HG02885 (cell line): ENCODE measurements at regions not wholly inside any gene's neighbourhood (a gene's known extent, or its start where the extent isn't known, plus 50 kb on each side); places are given as distances from the start of the nearest gene placed in this dataset.

Experiments used
- ATAC-seq: cut with Tn5 transposase; IDR thresholded peaks from one replicate; pipeline ENCODE4 v1.9.1; 2021; ENCODE audit warnings: mild to moderate bottlenecking; ENCODE audit not compliant: unreplicated experiment, poor library complexity

- no peak for ATAC-seq
These were observed 1237.9 kb downstream of the FAM181B start for GRCh38 chr11:81495699-81496292.

GRCh38 chr11:81494431-81494830, 1239.2 kb downstream of the FAM181B start:
- ATAC-seq = no peak

- ATAC-seq = no peak
These were observed 1240.7 kb downstream of the FAM181B start for GRCh38 chr11:81492923-81493445.

- no peak for ATAC-seq
These were observed 1246.6 kb downstream of the FAM181B start for GRCh38 chr11:81487109-81487508.

GRCh38 chr11:81484196-81484595, 1249.5 kb downstream of the FAM181B start:
- no peak for ATAC-seq

GRCh38 chr11:81477277-81477676, 1256.4 kb downstream of the FAM181B start:
- no peak for ATAC-seq

- ATAC-seq = no peak
These were observed 1257.3 kb downstream of the FAM181B start for GRCh38 chr11:81476345-81476744.

- ATAC-seq = no peak
These were observed 1261.0 kb downstream of the FAM181B start for GRCh38 chr11:81472646-81473045.

GRCh38 chr11:81470446-81470845, 1263.2 kb downstream of the FAM181B start:
- no peak for ATAC-seq

GRCh38 chr11:81459766-81460306, 1273.8 kb downstream of the FAM181B start:
- no peak for ATAC-seq

GRCh38 chr11:81449588-81450156, 1284.0 kb downstream of the FAM181B start:
- no peak for ATAC-seq

- ATAC-seq = no peak
These were observed 1289.4 kb downstream of the FAM181B start for GRCh38 chr11:81444297-81444696.

GRCh38 chr11:81432333-81432732, 1301.3 kb downstream of the FAM181B start:
- ATAC-seq = no peak

GRCh38 chr11:81424822-81425221, 1308.8 kb downstream of the FAM181B start:
- no peak for ATAC-seq

GRCh38 chr11:81422402-81422801, 1311.3 kb downstream of the FAM181B start:
- ATAC-seq = no peak

- no peak for ATAC-seq
These were observed 1312.3 kb downstream of the FAM181B start for GRCh38 chr11:81421251-81421860.

GRCh38 chr11:81420668-81421250, 1312.9 kb downstream of the FAM181B start:
- ATAC-seq = no peak

- no peak for ATAC-seq
These were observed 1336.3 kb downstream of the FAM181B start for GRCh38 chr11:81397316-81397715.

- ATAC-seq = no peak
These were observed 1339.4 kb downstream of the FAM181B start for GRCh38 chr11:81394311-81394710.

- no peak for ATAC-seq
These were observed 1345.3 kb downstream of the FAM181B start for GRCh38 chr11:81388326-81388725.

GRCh38 chr11:81380395-81380794, 1353.3 kb downstream of the FAM181B start:
- ATAC-seq = no peak
